ENCODE measurements at regions not wholly inside any gene's neighbourhood (a gene's known extent, or its start where the extent isn't known, plus 50 kb on each side); places are given as distances from the start of the nearest gene placed in this dataset.
A peak's percentile ranks its signal among the peaks of the same experiment; 100 is the strongest.

DNA sequence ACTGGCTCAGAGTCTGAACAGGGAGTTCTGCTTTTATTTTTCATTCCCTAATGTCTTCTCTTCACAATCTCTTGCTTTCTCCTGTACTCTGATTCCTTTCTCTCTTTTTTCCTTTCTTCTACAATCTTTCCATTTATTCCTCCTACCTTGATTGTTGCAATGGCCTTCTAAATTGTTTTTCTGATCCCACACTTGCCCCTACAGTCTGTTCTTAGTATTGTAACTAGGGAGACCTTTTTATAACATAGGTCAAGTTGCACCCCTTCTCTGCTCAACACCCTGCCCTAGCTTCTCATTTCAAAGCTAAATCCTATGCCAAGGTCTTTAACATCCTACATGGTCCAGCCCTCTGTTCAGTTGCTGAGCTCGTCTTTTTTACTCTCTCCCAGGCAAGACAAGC is 277.9 kb downstream of the GBA3 start:
- Histone ChIP-seq H3K9ac (ENCODE audit: low read depth, low read length, poor library complexity, severe bottlenecking) (no peak overlapping the region), H3K36me3 (ENCODE audit: insufficient read depth, low read length) (no peaks in the 10 kb centered on the region), H4K20me1 (ENCODE audit: insufficient read depth, low read length, poor library complexity, severe bottlenecking) (no peaks in the 10 kb centered on the region), H3F3A (ENCODE audit: low read depth) (no peaks in the 10 kb centered on the region), H3K4me1 (ENCODE audit: insufficient read depth, low read length, poor library complexity, severe bottlenecking) (no peaks in the 10 kb centered on the region), H2AFZ (ENCODE audit: low read length) (no peak overlapping the region), H3K4me2 (ENCODE audit: low read depth, low read length, poor library complexity, severe bottlenecking) (no peak overlapping the region), H3K4me3 (ENCODE audit: low read length, poor library complexity, severe bottlenecking) (no peak overlapping the region), H3K79me2 (ENCODE audit: insufficient read depth, low read length) (no peaks in the 10 kb centered on the region), H3K27me3 (ENCODE audit: insufficient read depth, low read length, poor library complexity, severe bottlenecking) (no peaks in the 10 kb centered on the region), H3K9me2 (replicated peaks; ENCODE audit: low read depth, low read length) (no peaks in the 10 kb centered on the region), H3K9me3 (ENCODE audit: insufficient read depth, low read depth, low read length) (no peaks in the 10 kb centered on the region)
- TF ChIP-seq EZH2phosphoT487 (IDR thresholded peaks at IDR 0.05; ENCODE audit: borderline replicate concordance), result no peak
- TF ChIP-seq, protein P1, sequence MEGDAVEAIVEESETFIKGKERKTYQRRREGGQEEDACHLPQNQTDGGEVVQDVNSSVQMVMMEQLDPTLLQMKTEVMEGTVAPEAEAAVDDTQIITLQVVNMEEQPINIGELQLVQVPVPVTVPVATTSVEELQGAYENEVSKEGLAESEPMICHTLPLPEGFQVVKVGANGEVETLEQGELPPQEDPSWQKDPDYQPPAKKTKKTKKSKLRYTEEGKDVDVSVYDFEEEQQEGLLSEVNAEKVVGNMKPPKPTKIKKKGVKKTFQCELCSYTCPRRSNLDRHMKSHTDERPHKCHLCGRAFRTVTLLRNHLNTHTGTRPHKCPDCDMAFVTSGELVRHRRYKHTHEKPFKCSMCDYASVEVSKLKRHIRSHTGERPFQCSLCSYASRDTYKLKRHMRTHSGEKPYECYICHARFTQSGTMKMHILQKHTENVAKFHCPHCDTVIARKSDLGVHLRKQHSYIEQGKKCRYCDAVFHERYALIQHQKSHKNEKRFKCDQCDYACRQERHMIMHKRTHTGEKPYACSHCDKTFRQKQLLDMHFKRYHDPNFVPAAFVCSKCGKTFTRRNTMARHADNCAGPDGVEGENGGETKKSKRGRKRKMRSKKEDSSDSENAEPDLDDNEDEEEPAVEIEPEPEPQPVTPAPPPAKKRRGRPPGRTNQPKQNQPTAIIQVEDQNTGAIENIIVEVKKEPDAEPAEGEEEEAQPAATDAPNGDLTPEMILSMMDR (conservative IDR thresholded peaks at IDR 0.05; ENCODE audit: low read length), result no peak

DNA sequence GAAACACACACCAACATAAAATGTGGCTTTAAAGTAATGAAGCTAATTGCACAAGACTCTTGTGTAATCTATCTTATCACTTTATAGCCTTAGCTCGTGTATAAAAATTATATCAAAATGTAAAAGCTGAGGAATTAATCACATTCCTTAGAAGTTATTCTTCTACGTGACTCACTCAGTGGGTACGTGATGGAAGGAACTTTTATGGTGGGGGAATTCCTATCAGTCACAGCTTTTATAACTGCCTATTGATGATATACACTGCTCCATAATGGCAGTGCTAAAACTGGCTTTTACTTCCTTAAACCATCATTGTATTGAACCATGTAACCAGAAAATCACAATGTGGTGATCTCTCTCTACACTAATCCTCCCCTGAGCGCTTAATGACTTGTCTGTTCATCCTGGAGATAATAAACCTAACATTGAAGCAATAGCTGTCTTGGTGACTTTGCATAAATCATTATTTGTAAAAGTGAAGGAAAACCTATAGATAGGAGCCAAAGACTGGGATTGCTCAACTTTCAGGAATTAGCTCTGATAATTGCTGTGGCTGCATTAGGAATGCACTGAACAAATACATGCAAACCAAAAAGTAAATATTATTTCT is 276.7 kb downstream of the GBA3 start:
- no peaks in the 10 kb centered on the region for H3K9me3 ChIP-seq (ENCODE audit: insufficient read depth, low read depth, low read length)
- H3F3A ChIP-seq (ENCODE audit: low read depth), result no peaks in the 10 kb centered on the region
- no peak overlapping the region for H2AFZ ChIP-seq (ENCODE audit: low read length)
- H4K20me1 ChIP-seq (ENCODE audit: insufficient read depth, low read length, poor library complexity, severe bottlenecking), result no peaks in the 10 kb centered on the region
- H3K4me3 ChIP-seq (ENCODE audit: low read length, poor library complexity, severe bottlenecking), result no peak overlapping the region
- TF ChIP-seq, protein P1 (conservative IDR thresholded peaks at IDR 0.05; ENCODE audit: low read length), result no peak
- no peak for TF ChIP-seq EZH2phosphoT487 (IDR thresholded peaks at IDR 0.05; ENCODE audit: borderline replicate concordance)
- H3K79me2 ChIP-seq (ENCODE audit: insufficient read depth, low read length), result no peaks in the 10 kb centered on the region
- H3K27me3 ChIP-seq (ENCODE audit: insufficient read depth, low read length, poor library complexity, severe bottlenecking), result no peaks in the 10 kb centered on the region
- H3K4me2 ChIP-seq (ENCODE audit: low read depth, low read length, poor library complexity, severe bottlenecking), result no peak overlapping the region
- H3K9me2 ChIP-seq (replicated peaks; ENCODE audit: low read depth, low read length), result no peaks in the 10 kb centered on the region
- no peaks in the 10 kb centered on the region for H3K4me1 ChIP-seq (ENCODE audit: insufficient read depth, low read length, poor library complexity, severe bottlenecking)
- H3K9ac ChIP-seq (ENCODE audit: low read depth, low read length, poor library complexity, severe bottlenecking), result no peak overlapping the region
- H3K36me3 ChIP-seq (ENCODE audit: insufficient read depth, low read length), result no peaks in the 10 kb centered on the region

GRCh38 chr4:22962295-22962694 is 269.6 kb downstream of the GBA3 start:
- TF ChIP-seq EZH2phosphoT487 (IDR thresholded peaks at IDR 0.05; ENCODE audit: borderline replicate concordance), result no peak
- TF ChIP-seq, protein P1 (conservative IDR thresholded peaks at IDR 0.05; ENCODE audit: low read length), result peak; percentile 37
- Histone ChIP-seq H3K4me2 (ENCODE audit: low read depth, low read length, poor library complexity, severe bottlenecking) (no peak overlapping the region), H3K9me2 (replicated peaks; ENCODE audit: low read depth, low read length) (no peaks in the 10 kb centered on the region), H3K36me3 (ENCODE audit: insufficient read depth, low read length) (no peaks in the 10 kb centered on the region), H3K4me1 (ENCODE audit: insufficient read depth, low read length, poor library complexity, severe bottlenecking) (no peaks in the 10 kb centered on the region), H3K79me2 (ENCODE audit: insufficient read depth, low read length) (no peaks in the 10 kb centered on the region), H3K9me3 (ENCODE audit: insufficient read depth, low read depth, low read length) (no peaks in the 10 kb centered on the region), H3K27me3 (ENCODE audit: insufficient read depth, low read length, poor library complexity, severe bottlenecking) (no peaks in the 10 kb centered on the region), H4K20me1 (ENCODE audit: insufficient read depth, low read length, poor library complexity, severe bottlenecking) (no peaks in the 10 kb centered on the region), H2AFZ (ENCODE audit: low read length) (no peak overlapping the region), H3K9ac (ENCODE audit: low read depth, low read length, poor library complexity, severe bottlenecking) (no peak overlapping the region), H3F3A (ENCODE audit: low read depth) (no peaks in the 10 kb centered on the region), H3K4me3 (ENCODE audit: low read length, poor library complexity, severe bottlenecking) (no peak overlapping the region)
